Panc1 (cell line): ENCODE measurements at regions not wholly inside any gene's neighbourhood (a gene's known extent, or its start where the extent isn't known, plus 50 kb on each side); places are given as distances from the start of the nearest gene placed in this dataset.

Experiments used
- ATAC-seq: fragments of 200-7000 bp; cut with Tn5 transposase; 2 replicates; pipeline ENCODE4 v1.9.1; 2020; ENCODE audit warnings: mild to moderate bottlenecking, moderate library complexity
- BruUV-seq: library from RNA; stranded (reverse); fragments of 400-500 nt; replicated peaks from 2 replicates; lab custom pipeline; 2021; lab: Mats Ljungman, UMichigan
- CTCF ChIA-PET: fragments of 300-600 bp; sonication (Branson Sonifier 250); formaldehyde crosslinking; loops from one replicate; lab custom pipeline; 2022; ENCODE audit warnings: antibody characterized with exemption; lab: Charles Lee
- POLR2A ChIA-PET: fragments of 300-600 bp; sonication (Branson Sonifier 250); formaldehyde crosslinking; loops from one replicate; lab custom pipeline; 2022; ENCODE audit warnings: antibody characterized with exemption; lab: Charles Lee
- DNase-seq: peaks from one replicate; pipeline ENCODE4 v3.0.0-alpha.2; 2010; ENCODE audit warnings: low read depth, low spot score
- H3K27ac ChIP-seq: 2 replicates; pipeline ENCODE4 v1.5.1; 2011; ENCODE audit warnings: mild to moderate bottlenecking, low read length, inconsistent platforms
- H3K27me3 ChIP-seq: fragments of 200-500 bp; sonication (Bioruptor generic); 2 replicates; pipeline ENCODE4 v1.6.0; 2014; ENCODE audit warnings: low read length, inconsistent platforms; ENCODE audit not compliant: control insufficient read depth, insufficient read depth
- H3K36me3 ChIP-seq: fragments of 200-500 bp; sonication (Bioruptor generic); 2 replicates; pipeline ENCODE4 v1.5.1; 2014; ENCODE audit warnings: inconsistent platforms, mild to moderate bottlenecking, low read length, moderate library complexity; ENCODE audit not compliant: control insufficient read depth, insufficient read depth
- H3K4me1 ChIP-seq: 2 replicates; pipeline ENCODE4 v1.5.1; 2011; ENCODE audit warnings: inconsistent platforms, mild to moderate bottlenecking, low read length, moderate library complexity; ENCODE audit not compliant: control insufficient read depth, insufficient read depth
- H3K4me3 ChIP-seq, 2 experiments: 2 replicates each; pipeline ENCODE4 v1.5.1; 2011 to 2012; ENCODE audit warnings: low read depth in 2 of 2, low read length in 2 of 2, mild to moderate bottlenecking in 2 of 2, inconsistent platforms in 1 of 2, moderate library complexity in 1 of 2
- H3K9me3 ChIP-seq: fragments of 200-500 bp; sonication (Bioruptor generic); 2 replicates; pipeline ENCODE4 v1.5.1; 2014; ENCODE audit warnings: low read depth, mild to moderate bottlenecking, inconsistent platforms, low read length, moderate library complexity; ENCODE audit not compliant: control insufficient read depth, insufficient read depth
- CTCF ChIP-seq: fragments of 450-650 bp; IDR thresholded peaks from 2 replicates; pipeline ENCODE4 v1.5.1; 2017; ENCODE audit warnings: mild to moderate bottlenecking
- POLR2AphosphoS5 ChIP-seq: IDR thresholded peaks from 2 replicates; pipeline ENCODE4 v1.6.1; 2012; ENCODE audit warnings: mild to moderate bottlenecking, low read depth, low read length, moderate library complexity
- REST ChIP-seq, 2 experiments: IDR thresholded peaks; 2 replicates each; pipeline ENCODE4 v1.6.1; 2011 to 2012; ENCODE audit warnings: low read depth in 2 of 2, control low read depth in 1 of 2, low read length in 1 of 2, mild to moderate bottlenecking in 1 of 2, moderate library complexity in 1 of 2; ENCODE audit not compliant: insufficient read depth in 1 of 2
- SIN3A ChIP-seq: IDR thresholded peaks from 2 replicates; pipeline ENCODE4 v1.6.1; 2012; ENCODE audit warnings: low read depth, mild to moderate bottlenecking, low read length, moderate library complexity, borderline replicate concordance; ENCODE audit not compliant: insufficient read depth
- TCF7L2 ChIP-seq: IDR thresholded peaks from 2 replicates; pipeline ENCODE4 v1.6.1; 2011; ENCODE audit warnings: mild to moderate bottlenecking, low read depth, low read length, inconsistent platforms
- in situ Hi-C: cut with HindIII; loops from 2 replicates; pipeline ENCODE4 v1.10.0; 2016; ENCODE audit warnings: low sequenced_read_pairs, low pct_unique_long_range_greater_than_20kb
- intact Hi-C: fragments of 100-400 bp; cut with micrococcal nuclease; formaldehyde crosslinking; loops from one replicate; pipeline ENCODE4 v1.10.0; 2022; ENCODE audit not compliant: unreplicated experiment

GRCh38 chr12:40431169-40431568 is 206.4 kb downstream of the LRRK2 start:
- H3K9me3 ChIP-seq = no peaks in the 10 kb centered on the region
- no peak overlapping the region for H3K27ac ChIP-seq
- ChIA-PET CTCF (no interaction called here), POLR2A (no interaction called here)
- H3K4me1 ChIP-seq = no peaks in the 10 kb centered on the region
- intact Hi-C loops = no loop called here
- TF ChIP-seq REST (IDR thresholded peaks at IDR 0.05; ENCODE audit: insufficient read depth in 1 of 2, low read depth in 2 of 2, low read length in 1 of 2) (no peak), POLR2AphosphoS5 (no peak), CTCF (no peak), TCF7L2 (no peak), SIN3A (no peak)
- BruUV-seq = no TSS peak
- no peak overlapping the region for H3K4me3 ChIP-seq
- no peak for DNase-seq
- ATAC-seq = no peak
- no peaks in the 10 kb centered on the region for H3K36me3 ChIP-seq
- in situ Hi-C loops = no loop called here
- no peaks in the 10 kb centered on the region for H3K27me3 ChIP-seq

GRCh38 chr12:40435251-40435650 is 210.5 kb downstream of the LRRK2 start:
- Histone ChIP-seq H3K4me3 (no peak overlapping the region), H3K9me3 (no peaks in the 10 kb centered on the region), H3K4me1 (no peaks in the 10 kb centered on the region), H3K27ac (no peak overlapping the region), H3K27me3 (no peaks in the 10 kb centered on the region), H3K36me3 (no peaks in the 10 kb centered on the region)
- DNase-seq = no peak
- POLR2A ChIA-PET = no interaction called here
- intact Hi-C loops = no loop called here
- in situ Hi-C loops = no loop called here
- TF ChIP-seq POLR2AphosphoS5 = no peak
- TF ChIP-seq TCF7L2 = no peak
- no peak for TF ChIP-seq SIN3A
- TF ChIP-seq CTCF = no peak
- no peak for TF ChIP-seq REST (IDR thresholded peaks at IDR 0.05; ENCODE audit: insufficient read depth in 1 of 2, low read depth in 2 of 2, low read length in 1 of 2)
- no peak for ATAC-seq
- BruUV-seq = no TSS peak
- CTCF ChIA-PET = no interaction called here
